PC-3 (cell line): ENCODE measurements at regions not wholly inside any gene's neighbourhood (a gene's known extent, or its start where the extent isn't known, plus 50 kb on each side); places are given as distances from the start of the nearest gene placed in this dataset.

Source experiments
- CTCF ChIP-seq: fragments of 300-600 bp; sonication (generic); conservative IDR thresholded peaks from 2 replicates; pipeline ENCODE4 v1.5.1; 2017; ENCODE audit warnings: antibody characterized with exemption, low read depth, mild to moderate bottlenecking, low read length
- EZH2 ChIP-seq: fragments of 300-600 bp; sonication (generic); IDR thresholded peaks from one replicate; pipeline ENCODE4 v1.6.1; 2017; ENCODE audit warnings: antibody characterized with exemption, mild to moderate bottlenecking, low read length; ENCODE audit not compliant: unreplicated experiment
- EZH2phosphoT487 ChIP-seq: fragments of 300-600 bp; sonication (generic); IDR thresholded peaks from 2 replicates; pipeline ENCODE4 v1.6.1; 2018; ENCODE audit warnings: mild to moderate bottlenecking, antibody characterized with exemption, low read length, borderline replicate concordance

- TF ChIP-seq CTCF (no peak), EZH2 (no peak), EZH2phosphoT487 (no peak)
Measured at GRCh38 chr5:18992264-18992663, 995.7 kb downstream of the CDH18 start.
